IPS-11a (cell line): ENCODE measurements at regions not wholly inside any gene's neighbourhood (a gene's known extent, or its start where the extent isn't known, plus 50 kb on each side); places are given as distances from the start of the nearest gene placed in this dataset.
"Not testable (repeated sequence)": the region's sequence is repeated elsewhere in the genome, so short reads cannot be mapped to it uniquely, and the experiment has no call there.

Experiments used
- H3K4me3 ChIP-seq: one replicate; pipeline ENCODE4 v1.5.1; 2013; ENCODE audit warnings: low read depth, low read length, control low read depth

DNA sequence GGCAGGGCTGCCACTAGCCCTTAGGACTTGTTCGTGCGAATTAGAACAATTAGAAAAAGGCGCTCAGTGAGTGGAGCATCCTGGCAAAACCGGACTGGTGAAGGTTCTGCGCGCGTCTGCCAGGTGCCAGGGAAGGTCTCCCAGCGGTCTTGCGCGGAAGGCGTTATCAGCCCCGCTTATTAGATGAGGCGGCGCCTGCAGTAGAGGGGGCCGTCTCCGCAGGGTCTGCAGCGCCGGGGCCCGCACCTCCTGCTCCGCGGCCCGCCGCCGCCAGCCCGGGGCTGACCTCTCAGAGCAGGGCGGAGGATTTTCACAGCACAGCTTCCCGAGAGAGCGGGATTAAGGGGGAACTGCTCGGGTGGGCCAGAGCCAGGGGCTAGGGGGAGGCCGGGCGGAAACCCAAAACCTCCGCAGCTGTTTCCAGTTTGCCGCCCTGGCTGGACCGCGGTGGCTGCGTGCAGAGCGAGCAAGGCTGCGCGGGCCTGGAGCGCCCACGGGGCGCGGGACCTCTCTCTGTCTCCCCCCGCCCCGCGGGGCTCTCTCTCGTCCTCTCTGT, 155.2 kb downstream of the FOXD2 start:
- peak overlapping the region; percentile 20 for H3K4me3 ChIP-seq

DNA sequence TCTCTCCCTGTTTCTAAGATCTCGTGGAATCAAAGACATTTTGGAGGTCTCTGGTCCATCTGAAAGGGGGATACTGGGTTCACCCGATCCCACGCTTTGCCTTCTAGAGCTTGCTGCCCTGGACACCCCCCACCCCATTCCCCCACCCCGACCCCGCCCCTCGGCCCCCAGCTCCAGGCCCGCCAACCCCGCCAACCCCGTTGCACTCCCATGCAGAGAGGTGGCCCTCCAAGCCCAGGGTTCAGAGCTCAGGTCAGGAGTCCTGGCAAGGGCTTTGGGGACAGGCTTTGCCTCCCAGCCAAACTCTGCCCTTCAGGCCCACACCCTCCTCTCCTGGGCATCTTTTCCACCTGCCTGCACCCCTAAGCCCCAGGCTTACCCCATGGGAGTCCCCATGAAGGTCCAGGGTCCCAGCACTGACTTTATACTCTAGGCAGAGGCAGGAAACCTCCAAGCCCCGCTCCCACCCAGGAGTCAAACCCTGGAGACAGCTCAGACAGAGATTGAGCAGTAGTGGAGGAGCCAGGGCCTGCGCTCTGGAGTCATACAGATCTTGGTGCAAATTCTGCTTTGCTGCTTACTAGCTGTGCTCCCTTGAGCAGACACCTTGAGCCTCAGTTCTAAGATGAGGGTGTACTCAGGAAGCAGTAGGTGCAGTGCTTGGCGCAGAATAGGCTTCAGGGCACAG, 155.9 kb downstream of the FOXD2 start:
- peak overlapping the region; percentile 20 for H3K4me3 ChIP-seq

DNA sequence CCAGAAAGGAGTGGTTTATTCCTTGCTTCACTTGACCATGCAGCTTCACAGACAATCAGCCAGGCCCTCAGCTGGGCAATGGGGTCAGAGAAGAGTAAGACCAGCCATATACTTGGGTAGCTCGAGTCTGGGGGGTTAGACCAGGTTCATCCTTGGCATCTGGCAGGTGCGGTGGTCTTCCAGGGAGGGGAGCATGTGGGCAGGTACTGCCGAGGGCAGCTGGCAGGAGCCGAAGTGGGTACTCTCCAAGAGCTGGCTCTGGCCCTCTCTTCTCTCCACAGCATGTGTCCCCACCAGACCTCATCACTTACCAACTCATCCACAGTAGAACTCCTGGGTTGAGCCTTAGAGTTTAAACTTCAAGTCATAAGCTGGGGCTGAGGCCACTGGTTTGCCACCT, 156.8 kb downstream of the FOXD2 start:
- H3K4me3 ChIP-seq, result no peak overlapping the region

DNA sequence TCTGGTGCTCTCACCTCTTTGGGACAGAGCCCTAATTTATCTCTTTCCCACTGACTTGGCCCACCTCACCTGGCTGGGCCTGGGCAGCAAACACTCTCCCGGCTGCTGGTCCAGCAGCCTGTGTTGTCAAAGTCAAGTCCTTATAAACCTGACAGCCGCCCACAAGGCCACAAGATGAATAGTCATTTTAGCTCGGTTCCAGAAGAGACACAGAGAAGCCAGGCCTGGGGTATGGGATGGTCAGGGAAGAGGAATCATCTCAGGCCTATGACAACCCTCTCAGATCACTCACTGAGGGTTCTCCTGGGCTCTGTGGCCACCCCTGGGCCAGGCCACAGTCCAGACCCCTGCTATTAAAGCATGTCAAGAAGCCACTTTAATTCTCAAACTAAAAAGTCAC, 158.5 kb downstream of the FOXD2 start:
- no peak overlapping the region for H3K4me3 ChIP-seq

DNA sequence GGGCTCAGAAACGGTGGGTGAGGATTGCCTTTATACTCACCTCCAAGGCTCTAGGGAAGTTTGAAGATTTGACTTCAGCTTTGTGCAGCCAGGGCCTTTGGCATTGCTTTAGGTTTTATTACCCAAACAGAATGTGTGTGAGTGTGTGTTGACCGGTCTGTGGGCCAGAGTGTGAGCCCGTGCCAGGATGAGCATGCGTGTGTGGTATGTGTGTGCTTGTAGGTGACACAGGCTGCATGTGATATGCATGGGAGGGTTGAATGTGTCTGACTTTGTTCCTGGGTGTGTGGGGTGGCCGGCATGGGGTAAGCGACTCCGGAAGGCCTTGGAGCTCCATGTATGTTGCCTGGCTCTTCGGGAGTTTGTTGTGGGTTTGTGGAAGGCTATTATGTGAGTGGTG, 160.5 kb downstream of the FOXD2 start:
- H3K4me3 ChIP-seq, result no peak overlapping the region

DNA sequence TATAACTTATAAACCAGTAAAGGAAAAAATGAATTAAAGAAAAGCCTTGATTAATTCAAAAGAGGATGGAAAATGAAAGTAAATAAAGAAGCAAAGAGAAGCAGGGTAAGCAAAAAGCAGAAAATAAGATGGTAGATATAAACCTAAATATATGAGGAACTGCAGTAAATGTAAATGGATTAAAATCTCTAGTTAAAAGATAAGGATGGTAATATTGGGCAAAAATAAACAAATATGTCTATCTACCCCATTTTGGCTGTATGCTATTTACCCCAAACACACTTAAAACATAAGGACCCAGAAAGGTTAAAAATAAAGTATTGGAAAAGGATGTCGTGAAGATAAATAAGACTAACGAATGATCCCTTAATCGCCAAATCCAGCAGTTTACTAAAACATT, 161.9 kb downstream of the FOXD2 start:
- H3K4me3 ChIP-seq, result no peak overlapping the region

DNA sequence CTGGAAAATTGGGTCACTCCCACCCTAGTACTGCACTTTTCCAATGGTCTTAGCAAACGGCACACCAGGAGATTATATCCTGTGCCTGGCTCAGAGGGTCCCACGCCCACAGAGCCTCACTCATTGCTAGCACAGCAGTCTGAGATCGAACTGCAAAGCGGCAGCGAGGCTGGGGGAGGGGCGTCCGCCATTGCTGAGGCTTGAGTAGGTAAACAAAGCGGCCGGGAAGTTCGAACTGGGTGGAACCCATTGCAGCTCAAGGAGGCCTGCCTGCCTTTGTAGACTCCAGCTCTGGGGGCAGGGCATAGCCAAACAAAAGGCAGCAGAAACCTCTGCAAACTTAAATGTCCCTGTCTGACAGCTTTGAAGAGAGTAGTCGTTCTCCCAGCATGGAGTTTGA, 164.6 kb downstream of the FOXD2 start:
- H3K4me3 ChIP-seq, result not testable (repeated sequence)

DNA sequence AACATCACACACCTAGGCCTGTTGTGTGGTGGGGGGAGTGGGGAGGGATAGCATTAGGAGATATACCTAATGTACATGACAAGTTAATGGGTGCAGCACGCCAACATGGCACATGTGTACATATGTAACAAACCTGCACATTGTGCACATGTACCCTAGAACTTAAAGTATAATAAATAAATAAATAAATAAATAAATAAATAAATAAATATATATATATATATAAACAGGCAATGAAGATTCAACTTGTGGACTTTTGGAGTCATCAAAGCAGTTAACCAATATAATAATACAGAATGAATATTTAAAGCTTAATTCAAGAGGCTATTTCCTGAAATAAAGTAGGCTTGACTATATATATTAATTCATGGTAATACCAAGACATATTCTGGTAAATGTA, 167.0 kb downstream of the FOXD2 start:
- H3K4me3 ChIP-seq, result not testable (repeated sequence)

DNA sequence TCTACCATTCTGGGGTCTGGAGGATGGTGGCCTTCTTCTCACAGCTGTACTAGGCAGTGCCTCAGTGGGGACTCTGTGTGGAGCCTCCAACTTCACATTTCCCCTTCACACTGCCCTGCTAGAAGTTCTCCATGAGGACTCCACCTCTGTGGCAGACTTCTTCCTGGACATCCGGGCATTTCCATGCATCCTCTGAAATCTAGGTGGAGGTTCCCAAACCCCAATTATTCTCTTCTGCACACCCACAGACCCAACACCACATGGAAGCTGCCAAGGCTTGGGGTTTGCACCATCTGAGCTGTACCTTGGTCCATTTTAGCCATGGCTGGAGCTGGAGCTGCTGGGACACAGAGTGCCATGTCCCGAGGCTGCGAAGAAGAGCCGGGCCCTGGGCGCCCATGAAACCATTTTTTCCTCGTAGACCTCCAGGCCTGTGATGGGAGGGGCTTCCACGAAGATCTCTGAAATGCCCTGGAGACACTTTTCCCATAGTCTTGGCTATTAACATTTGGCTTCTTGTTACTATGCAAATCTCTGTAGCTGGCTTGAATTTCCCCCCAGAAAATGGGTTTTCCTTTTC, 170.5 kb downstream of the FOXD2 start:
- no peak overlapping the region for H3K4me3 ChIP-seq

DNA sequence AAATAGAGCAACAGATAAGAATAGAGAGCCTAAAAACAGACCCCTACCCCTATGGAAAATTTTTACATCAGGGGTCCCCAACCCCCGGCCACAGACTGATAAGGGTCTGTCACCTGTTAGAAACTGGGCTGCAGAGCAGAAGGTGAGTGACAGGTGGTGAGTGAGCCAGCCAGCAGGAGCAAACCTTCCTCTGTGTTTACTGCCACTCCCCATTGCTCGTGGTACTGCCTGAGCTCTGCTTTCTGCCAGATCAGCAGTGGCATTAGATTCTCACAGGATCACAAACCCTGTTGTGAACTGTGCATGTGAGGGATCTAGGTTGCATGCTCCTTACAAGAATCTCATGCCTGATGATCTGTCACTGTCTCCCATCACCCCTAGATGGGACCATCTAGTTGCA, 174.1 kb downstream of the FOXD2 start:
- no peak overlapping the region for H3K4me3 ChIP-seq

DNA sequence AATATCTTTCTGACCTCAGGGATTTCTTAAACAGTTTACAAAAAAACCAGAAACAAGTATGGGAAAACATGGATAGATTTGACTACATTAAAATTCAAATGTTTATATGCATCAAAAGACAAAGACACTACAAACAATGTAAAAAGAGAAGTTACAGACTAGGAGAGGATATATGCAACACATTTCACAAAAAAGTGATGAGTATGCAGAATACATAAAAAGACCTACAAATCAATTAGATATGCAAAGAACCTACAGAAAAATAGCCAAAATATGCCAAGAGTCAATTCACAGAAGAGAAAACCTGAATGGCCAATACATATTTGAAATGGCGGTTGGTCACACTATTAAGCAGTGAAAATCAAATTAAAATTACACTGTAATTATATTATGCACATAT, 175.0 kb downstream of the FOXD2 start:
- no peak overlapping the region for H3K4me3 ChIP-seq

DNA sequence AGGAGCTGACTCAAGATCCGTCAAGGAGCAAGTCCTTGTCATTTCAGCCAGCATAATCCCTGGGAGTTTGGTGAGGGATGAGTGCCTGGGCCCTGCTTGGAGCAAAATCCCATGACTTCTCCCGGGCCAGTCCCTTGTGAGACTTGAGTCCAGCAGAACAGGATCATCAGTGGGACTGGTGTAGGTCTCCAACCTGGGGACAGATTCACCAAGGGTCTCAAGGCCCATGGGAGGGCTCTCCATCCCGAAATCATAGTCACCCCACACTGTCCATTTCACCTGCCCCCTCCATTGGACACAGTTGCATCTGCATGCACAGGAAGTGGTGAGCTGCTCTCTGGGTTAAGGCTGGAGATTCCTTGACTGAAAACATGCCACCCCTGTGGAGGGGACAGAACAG, 178.2 kb downstream of the FOXD2 start:
- H3K4me3 ChIP-seq, result no peak overlapping the region

DNA sequence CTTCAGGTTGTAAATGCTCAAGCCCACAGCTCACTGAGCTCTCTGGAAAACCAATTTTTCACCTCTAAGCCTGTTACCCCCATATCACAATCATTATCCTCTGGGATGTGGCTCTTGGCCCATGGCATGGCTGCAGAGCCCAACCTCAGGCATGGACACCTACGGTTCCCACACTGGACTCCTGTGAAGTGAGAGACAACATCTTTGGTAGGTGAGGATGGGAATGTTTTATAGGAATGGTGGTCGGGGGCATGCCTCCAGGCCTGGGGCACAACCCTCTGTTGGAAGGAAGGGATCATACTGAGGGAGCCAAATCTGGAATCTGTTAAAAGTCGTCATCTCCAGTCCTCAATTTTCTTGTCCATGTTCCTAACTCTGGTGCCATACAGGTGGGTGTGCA, 179.1 kb downstream of the FOXD2 start:
- no peak overlapping the region for H3K4me3 ChIP-seq

DNA sequence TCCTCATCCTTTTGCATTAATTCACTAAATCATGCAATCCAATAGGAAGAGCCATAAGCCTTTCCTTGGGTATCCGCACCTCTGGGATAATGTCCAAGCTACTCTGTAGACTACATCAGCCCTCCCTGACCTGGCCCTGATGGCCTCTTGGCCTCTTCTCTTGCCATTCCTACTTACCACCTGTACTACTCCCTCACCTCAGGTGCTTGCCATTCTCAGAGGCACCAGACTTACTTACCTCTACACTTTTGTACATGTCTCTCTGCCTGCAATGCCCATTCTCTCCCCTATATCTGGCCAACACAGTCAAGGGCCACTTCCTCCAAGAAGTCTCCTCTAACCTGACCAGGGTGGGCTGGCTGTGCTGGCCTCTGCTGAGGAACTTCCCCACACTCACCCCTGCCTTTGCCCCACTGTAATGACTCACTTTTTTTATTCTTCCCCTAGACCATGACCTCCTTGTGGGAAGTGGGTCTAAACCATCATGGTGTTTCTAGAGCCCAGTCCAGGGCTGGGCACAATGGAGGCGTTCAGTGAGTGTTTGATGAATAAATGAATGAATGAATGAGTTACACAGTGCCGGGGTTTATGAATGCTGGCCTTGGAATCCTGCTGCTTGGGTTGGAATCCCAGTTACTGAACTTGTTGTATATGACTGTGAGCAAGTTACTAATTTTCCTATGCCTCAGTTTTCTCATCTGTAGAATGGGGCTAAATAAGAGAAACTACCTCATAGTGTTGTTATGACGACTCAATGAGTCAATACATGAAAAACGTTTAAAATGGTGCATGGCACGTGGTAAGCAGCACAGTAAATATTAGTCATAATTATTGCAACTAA, 179.8 kb downstream of the FOXD2 start:
- H3K4me3 ChIP-seq, result no peak overlapping the region

DNA sequence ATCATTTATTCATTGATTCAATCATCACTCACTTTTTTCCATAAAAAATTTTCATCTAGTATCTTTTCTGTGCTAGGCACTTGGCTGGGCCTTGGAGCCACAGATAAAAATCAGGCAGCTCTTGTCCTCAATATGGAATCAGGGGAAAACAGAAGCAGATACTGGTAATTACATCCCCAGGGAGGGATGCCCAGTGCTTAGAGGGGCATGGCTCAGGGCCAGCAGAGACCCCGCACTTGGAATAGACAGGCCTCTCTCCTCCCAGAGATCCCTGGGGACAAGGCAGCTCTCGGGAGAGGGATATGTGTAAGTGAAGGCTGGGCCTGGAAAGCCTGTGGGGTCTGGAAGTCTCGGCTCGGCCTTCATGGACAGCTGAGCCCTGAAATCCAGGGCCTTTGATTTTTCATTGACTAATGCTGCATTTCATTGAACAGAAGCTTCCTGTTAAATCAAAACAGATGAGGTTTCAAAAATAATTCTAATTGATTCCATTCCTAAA, 180.4 kb downstream of the FOXD2 start:
- no peak overlapping the region for H3K4me3 ChIP-seq

DNA sequence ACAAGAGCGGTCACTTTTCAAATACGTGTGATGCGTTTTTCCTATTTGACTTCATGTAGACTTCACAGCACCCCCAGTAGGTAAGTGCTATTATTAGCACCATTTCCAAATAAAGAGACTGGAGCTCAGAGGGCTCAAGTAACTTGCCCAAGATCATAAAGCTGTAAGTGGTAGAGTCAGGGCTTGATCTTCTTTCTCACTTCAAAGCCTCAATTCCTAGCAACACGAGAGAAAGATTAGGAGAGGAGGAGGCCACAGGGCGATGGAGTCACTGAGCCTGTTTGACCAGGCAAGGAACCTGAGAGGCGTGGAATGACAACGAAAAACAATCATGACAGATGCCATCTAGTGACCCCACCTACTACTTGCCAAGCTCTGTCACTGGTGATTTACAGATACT, 181.0 kb downstream of the FOXD2 start:
- H3K4me3 ChIP-seq, result no peak overlapping the region

DNA sequence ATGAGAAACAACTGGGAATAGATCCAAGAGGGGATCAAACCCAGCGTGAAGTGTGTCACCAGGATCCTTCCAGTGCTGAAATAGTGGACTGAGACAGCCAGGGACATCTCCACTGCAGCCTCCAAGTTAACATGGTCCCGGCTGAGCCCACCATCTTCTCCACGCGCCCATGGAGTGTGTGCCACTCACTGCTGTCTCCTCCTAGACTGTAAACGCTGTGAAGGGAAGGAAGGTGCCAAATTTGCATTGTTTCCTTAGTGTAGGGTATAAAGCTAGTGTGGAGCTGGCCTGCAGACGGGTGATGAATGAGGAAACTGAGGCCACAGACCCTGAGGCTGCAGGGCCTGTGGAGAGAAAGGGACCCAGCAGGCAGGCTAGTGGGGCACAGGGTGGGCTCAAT, 183.6 kb downstream of the FOXD2 start:
- no peak overlapping the region for H3K4me3 ChIP-seq

DNA sequence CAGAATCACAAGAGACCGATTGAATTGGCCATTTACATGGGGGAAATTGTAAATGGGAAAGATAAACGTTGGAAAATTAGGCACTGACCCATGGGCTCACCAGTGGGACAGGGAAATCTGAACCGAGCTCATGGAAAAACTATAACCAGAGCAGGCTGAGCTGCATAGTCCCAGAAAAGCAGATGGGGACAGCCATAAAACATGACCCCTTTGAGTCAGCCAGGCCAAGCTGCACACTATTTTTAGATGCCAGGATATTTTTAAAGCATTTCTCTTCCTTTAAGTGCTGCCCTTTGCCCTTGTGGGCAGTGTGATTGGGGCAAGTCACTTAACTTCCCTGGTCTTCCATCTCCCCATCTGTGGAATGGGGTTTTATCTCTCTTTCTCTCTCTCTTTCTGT, 184.1 kb downstream of the FOXD2 start:
- H3K4me3 ChIP-seq, result no peak overlapping the region

DNA sequence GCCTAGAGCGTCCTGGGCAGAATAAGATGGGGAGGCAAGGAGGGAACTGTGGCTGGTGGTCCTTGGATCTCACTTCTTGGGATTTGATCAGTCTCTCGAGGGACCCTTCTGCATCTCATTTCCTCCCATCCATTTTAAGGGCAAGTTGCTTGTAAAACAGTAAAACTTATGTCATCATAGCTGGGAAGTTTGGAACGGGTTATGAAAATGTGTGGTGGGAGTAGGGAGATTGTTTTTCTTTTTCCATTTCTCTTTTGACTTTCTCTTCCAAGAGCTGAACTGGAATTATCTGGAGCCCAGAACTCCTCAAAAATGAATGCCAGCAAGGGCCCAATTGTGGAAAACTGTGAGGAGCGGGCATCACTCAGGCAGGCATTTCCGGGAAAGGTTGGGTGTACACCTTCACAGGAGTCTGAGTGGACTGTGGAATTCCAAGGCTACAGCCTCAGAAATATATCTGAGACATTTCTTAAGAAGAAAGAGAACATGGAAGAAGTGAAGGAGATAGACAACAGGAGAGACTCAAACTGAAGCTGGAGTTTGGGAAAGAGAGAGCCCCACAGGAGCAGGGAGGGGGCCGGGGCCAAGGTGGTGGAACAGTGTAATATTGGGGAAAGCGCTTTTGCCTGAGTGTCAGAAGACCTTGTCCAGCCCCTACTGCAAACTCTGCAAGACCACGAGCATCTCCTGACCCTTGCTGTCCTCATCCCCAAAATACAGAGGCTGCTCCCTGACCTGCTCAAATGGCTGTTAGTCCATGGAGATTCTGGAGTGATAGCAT, 185.1 kb downstream of the FOXD2 start:
- no peak overlapping the region for H3K4me3 ChIP-seq

DNA sequence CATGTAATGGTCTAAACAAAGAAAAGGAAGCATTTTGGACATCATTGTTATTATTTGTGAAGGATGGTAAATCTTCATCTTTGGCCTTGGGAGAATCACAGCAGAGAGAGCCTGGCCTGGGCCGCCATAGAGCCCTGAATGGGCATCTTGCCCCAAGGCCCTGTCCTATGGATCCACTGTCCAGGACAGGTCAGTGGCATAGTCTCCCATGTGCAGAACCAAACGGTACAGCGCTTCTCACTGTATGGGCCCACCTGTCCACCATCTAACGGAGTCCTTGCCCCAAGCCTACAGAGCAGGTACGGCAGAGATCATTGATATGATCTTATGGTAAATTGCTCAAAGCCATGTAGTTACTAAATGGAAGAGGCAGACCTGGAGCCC, 185.7 kb downstream of the FOXD2 start:
- H3K4me3 ChIP-seq, result no peak overlapping the region

DNA sequence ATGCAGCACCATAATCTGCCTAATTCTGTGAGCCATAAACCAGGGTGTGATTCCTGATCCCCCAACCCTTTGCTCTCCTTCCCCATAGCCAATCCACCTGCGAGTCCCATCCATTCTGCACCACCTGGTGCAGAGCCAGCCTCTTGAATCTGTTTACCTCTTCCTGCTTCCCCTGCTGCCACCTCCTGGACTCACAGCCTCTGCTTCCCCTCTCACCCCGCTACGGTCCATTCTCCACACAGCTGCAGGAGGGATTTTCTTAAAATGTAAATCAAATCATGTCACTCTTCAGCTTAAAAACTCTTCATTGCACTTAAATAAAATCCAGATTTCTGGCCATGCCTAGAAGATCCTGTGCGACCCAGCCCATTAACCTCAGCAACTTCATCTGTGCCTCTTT, 186.7 kb downstream of the FOXD2 start:
- no peak overlapping the region for H3K4me3 ChIP-seq
